ENCODE measurements at regions not wholly inside any gene's neighbourhood (a gene's known extent, or its start where the extent isn't known, plus 50 kb on each side); places are given as distances from the start of the nearest gene placed in this dataset.

DNA sequence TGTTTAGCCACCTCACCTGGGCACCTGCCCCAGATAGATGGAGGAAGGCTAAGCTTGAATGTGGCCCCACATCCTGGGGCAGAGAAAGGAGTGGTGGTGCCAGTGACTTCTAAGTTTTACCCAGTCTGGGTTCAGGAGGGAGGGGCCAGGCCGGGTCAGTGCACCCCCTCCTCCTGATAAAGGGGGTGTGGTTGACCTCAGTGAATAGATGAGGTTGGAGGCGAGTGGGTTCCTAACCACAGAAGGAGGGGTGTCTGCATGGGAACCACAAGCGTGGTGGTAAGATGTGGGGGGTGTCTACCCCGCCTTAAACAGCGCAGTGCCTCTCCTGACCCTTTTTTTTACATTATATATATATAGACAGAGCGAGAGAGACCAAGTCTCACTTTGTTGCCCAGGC lies 105.3 kb upstream of the KCTD7 start:
- TF ChIP-seq SUZ12 (IDR thresholded peaks at IDR 0.05; ENCODE audit: extremely low read depth, insufficient read depth, insufficient read length) (no peak), ZNF274 (IDR thresholded peaks at IDR 0.05; ENCODE audit: low read depth, low read length) (no peak), YY1 (IDR thresholded peaks at IDR 0.05; ENCODE audit: insufficient read depth, insufficient read length) (no peak)
